Middle frontal gyrus (tissue), 1 donor: ENCODE measurements at regions not wholly inside any gene's neighbourhood (a gene's known extent, or its start where the extent isn't known, plus 50 kb on each side); places are given as distances from the start of the nearest gene placed in this dataset.
"Not testable (repeated sequence)": the region's sequence is repeated elsewhere in the genome, so short reads cannot be mapped to it uniquely, and the experiment has no call there.

Experiments used
- DNase-seq: peaks from one replicate; pipeline ENCODE4 v3.0.0-alpha.2; 2015; ENCODE audit warnings: low spot score; ENCODE audit errors: extremely low spot score

DNA sequence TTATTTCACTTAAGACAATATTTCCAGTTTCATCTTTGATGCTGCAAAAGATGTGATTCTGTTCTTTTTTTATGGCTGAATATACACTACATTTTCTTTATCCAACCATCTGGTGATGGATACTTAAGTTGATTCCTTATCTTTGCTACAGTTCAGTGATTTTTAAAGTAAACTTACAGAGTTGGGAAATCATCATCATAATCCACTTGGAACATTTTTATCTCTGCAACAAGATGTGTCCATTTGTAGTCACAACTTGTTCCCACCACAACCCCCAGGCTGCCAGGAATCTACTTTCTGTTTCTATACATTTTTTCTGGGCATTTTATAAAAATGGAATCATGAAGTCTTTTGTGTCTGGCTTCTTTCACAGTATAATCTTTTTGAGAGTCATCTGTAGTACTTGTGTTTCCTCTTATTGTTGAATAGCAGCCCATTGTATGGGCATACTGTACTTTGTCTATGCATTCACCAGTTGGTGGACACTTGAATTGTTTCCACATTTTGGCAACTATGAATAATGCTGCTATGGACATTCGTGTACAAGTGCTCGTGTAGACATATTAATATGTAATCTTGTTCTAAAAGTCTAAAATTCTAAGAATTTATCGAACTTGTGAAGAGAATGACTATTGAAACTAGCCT lies 212.5 kb upstream of the DDHD1 start:
- DNase-seq, result peak; percentile 57

GRCh38 chr14:53362916-53363315 lies 209.8 kb upstream of the DDHD1 start:
- DNase-seq, result not testable (repeated sequence)

- no peak for DNase-seq
Observed at GRCh38 chr14:53360829-53361228, 207.7 kb upstream of the DDHD1 start.

- DNase-seq, result no peak
Observed at GRCh38 chr14:53358166-53358565, 205.0 kb upstream of the DDHD1 start.

DNA sequence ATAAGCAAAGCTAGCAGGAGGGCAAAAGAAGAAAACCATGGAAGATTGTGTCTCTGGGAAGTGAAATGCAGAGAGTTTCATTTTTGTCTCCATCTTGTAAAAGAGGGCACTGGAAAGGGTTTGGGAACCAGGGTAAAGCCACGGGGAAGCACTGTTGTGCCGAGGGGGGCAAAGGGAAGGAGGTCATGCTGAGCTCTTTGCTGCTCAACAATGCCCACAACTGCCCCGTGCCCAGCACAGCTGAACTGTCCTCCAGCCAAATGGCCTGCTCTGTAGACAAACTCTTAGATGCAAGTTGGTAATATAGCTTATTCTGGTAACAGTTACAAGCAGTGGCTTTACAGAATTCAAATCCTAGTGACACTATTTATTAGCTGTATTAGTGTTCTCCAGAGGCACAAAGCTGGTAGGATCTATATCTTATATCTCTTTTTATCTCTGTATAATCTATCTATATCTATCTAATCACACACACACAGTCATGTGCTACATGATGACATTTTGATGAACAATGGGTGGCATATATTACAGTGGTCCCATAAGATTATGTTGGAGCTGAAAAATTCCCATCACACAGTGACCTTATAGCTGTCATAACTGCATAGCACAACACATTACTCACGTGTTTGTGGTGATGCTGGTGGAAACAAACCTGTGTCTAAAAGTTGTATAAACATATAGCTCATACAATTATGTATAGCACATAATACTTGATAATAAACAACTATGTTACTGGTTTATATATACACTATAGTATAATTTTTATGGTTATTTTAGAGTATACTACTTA lies 203.4 kb upstream of the DDHD1 start:
- no peak for DNase-seq

DNA sequence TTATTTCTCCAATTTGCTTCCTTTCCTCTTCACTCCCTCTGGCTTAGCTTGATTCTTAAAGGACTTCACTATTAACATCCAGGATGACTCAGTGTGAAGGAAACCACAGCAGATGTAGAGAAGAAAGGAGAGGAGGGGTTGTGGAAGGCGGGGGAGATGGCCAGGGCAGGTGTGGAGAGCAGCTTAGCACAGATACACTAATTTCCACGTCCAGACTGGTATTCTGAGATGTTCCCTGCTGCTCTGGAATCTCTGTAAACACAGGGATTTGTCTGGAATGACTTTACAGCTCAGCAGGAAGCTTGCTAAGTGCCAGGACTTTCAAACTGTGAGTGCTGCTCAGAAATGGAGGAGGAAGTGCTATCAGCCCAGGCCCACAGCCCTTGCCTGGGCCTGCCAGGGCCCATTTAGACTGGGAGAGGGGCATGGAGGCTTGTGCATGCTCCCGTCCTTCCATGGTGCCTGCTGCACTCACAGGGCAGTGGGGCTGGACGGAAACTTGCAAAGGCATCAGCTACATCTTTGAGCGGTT lies 202.5 kb upstream of the DDHD1 start:
- DNase-seq, result no peak

DNA sequence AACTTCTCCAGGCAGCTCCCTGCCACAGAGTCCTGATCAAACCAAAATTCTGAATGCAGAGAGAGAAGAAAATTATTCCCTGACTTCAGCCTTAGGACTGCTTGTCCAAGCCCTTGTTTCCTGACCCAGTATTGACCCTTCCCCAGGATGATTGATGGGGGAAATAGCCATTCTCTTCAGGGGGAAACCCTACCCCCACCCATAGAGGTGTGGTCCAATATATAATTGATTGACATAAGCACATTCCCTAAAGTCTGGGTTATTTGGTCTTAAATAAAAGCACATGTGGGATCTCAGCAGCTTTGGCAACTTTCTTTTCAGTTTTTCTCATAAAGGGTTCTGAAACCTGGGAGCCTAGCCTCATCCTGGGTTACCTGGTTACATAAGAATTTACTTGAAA lies 201.2 kb upstream of the DDHD1 start:
- DNase-seq, result no peak

- DNase-seq, result no peak
Observed at GRCh38 chr14:53350866-53351265, 197.7 kb upstream of the DDHD1 start.

DNA sequence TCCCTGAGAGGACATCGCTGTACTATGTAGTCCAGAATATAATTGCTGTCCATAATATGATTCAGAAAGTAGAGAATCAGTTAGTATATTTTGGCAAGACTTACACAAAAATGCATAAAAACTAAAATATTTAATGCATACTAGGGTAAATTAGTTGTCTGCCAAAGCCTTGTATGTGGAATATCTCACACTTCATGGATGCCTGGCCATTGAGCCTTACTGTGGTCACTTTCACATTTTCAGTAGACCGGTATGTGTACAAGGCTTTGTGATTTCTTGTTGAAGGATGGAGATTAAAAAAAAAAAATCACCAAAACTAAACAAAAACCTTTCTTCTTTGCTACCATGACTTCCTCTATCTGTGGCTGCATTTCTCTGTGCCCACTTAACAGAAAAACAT lies 197.3 kb upstream of the DDHD1 start:
- DNase-seq, result no peak

- no peak for DNase-seq
Observed at GRCh38 chr14:53346988-53347387, 193.9 kb upstream of the DDHD1 start.

DNA sequence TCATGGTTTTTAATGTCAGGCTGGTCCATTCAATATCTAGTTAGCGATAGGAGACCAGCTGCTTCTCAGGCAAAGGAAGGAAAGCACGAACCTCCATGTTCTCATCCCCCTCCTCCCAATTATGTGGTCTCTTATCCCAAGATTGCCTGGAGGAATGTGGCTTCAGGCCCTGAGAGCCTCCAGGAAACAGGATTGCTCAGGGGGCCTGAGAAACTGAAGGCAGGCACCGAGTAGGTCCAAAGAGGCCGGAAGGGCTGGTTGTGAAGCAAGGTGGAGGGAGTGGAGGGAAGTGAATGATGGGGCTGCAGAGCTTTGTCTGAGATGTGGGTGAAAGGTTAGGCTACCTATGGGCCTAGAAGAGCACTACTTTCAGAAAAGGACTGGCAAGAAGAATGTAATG lies 188.2 kb upstream of the DDHD1 start:
- no peak for DNase-seq

DNA sequence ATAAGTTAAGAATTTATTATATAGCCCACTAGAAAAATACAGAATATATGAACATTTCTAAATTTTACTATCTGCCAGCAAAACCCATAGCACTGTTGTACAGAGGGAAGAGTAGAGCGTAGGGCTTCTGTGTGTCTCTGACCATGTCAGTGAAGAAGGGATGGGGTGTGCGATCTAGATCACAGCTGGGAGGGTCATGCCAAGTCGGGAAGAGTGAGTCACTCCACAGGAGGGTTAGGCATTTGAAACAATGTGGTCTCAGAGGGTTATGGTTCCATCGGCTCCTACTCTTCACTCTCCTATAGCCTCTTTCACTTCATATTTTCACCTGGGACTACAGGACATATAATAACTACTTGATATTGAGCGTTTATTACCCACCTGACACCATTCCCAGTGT lies 185.1 kb upstream of the DDHD1 start:
- no peak for DNase-seq

GRCh38 chr14:53336729-53337128 lies 183.6 kb upstream of the DDHD1 start:
- no peak for DNase-seq

DNA sequence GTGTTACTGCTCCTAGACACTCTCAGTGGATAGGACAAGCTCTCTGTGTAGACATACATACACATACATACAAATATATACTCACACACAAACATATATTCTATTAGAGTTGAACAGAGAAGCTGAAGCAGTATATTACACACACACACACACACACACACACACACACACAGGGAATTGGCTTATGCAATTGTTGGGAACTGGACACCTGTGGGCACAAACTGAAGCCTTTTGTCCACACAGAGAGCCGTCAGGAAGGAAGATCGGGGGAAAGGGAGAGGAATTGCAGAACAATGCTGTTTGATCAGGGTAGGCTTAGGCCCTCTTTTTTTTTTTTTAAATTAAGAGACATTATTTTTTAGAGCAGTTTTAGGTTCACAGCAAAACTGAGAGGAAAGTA lies 180.7 kb upstream of the DDHD1 start:
- DNase-seq, result no peak

- DNase-seq, result no peak
Observed at GRCh38 chr14:53331921-53332320, 178.8 kb upstream of the DDHD1 start.

GRCh38 chr14:53331247-53331646 lies 178.1 kb upstream of the DDHD1 start:
- no peak for DNase-seq

- no peak for DNase-seq
Observed at GRCh38 chr14:53330441-53330840, 177.3 kb upstream of the DDHD1 start.

DNA sequence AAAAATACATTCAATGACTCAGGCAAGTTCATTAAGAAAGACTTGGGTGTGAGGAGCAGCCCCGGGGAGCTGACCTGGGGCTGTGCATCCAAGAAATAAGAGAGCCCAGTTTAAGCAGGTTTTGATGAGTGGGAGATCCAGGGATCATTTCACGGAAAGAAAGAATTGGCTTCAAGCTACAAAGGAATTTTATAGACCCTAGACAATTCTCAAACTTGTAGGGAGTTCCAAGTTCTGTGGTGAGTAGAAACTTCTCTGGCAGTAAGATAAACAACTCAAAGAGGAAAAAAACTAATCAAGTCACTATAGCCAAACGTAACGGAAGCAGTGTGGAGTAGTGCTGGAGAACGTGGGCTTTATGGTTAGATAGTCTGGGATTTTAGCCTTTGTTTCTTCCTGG lies 175.7 kb upstream of the DDHD1 start:
- no peak for DNase-seq

GRCh38 chr14:53327716-53328115 lies 174.6 kb upstream of the DDHD1 start:
- no peak for DNase-seq

GRCh38 chr14:53325176-53325806 lies 172.2 kb upstream of the DDHD1 start:
- no peak for DNase-seq

GRCh38 chr14:53316504-53316903 lies 163.4 kb upstream of the DDHD1 start:
- no peak for DNase-seq

DNA sequence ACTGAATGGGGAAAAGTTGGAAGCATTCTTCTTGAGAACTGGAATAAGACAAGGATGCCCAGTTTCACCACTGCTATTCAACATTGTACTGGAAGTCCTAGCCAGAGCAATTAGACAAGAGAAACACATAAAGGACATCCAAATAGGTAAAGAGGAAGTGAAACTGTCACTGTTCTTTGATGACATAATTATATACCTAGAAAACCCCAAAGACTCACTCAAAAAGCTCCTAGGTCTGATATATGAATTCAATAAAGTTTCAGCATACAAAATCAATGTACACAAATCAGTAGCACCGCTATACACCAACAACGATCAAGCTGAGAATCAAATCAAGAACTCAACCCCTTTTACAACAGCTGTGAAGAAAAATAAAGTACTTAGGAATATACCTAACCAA lies 157.3 kb upstream of the DDHD1 start:
- DNase-seq, result no peak
